HL-60 (cell line): ENCODE measurements at regions not wholly inside any gene's neighbourhood (a gene's known extent, or its start where the extent isn't known, plus 50 kb on each side); places are given as distances from the start of the nearest gene placed in this dataset.

Source experiments
- DNase-seq, 2 experiments: peaks; one replicate each; pipeline ENCODE4 v3.0.0-alpha.2; 2010 to 2020; ENCODE audit warnings: low read depth in 1 of 2, low spot score in 1 of 2
- H3K27ac ChIP-seq: fragments of 250-450 bp; sonication (Bioruptor Pico); replicated peaks from 2 replicates; pipeline ENCODE4 v1.5.1; 2020; ENCODE audit warnings: mild to moderate bottlenecking, moderate library complexity
- H3K27me3 ChIP-seq: fragments of 250-450 bp; sonication (Bioruptor Pico); 2 replicates; pipeline ENCODE4 v1.5.1; 2021; ENCODE audit warnings: mild to moderate bottlenecking, moderate library complexity; ENCODE audit not compliant: insufficient read depth, poor library complexity, severe bottlenecking
- H3K4me3 ChIP-seq: replicated peaks from 2 replicates; pipeline ENCODE4 v1.5.1; 2011; ENCODE audit warnings: mild to moderate bottlenecking, control low read depth, low read length; ENCODE audit not compliant: insufficient read depth
- CTCF ChIP-seq: IDR thresholded peaks from one replicate; pipeline ENCODE4 v1.5.1; 2011; ENCODE audit warnings: low read length, control low read depth, inconsistent platforms; ENCODE audit not compliant: insufficient read depth
- GABPA ChIP-seq: IDR thresholded peaks from 2 replicates; pipeline ENCODE4 v1.6.1; 2012; ENCODE audit warnings: low read depth
- POLR2AphosphoS5 ChIP-seq: IDR thresholded peaks from 2 replicates; pipeline ENCODE4 v1.6.1; 2012; ENCODE audit warnings: low read depth
- REST ChIP-seq: IDR thresholded peaks from 2 replicates; pipeline ENCODE4 v1.6.1; 2012; ENCODE audit warnings: low read depth; ENCODE audit not compliant: insufficient replicate concordance
- SPI1 ChIP-seq: IDR thresholded peaks from 2 replicates; pipeline ENCODE4 v1.6.1; 2012; ENCODE audit warnings: low read depth, mild to moderate bottlenecking, borderline replicate concordance

GRCh38 chr3:22474706-22475445, 723.9 kb upstream of the ZNF385D start:
- no peak overlapping the region for H3K27ac ChIP-seq

GRCh38 chr3:22475665-22476240, 724.7 kb upstream of the ZNF385D start:
- H3K27me3 ChIP-seq: no peaks in the 10 kb centered on the region
- TF ChIP-seq SPI1: no peak
- H3K4me3 ChIP-seq: no peak overlapping the region
- H3K27ac ChIP-seq: no peak overlapping the region
- DNase-seq: no peak

More at GRCh38 chr3:22474706-22475445, 723.9 kb upstream of the ZNF385D start:
- H3K27me3 ChIP-seq: no peaks in the 10 kb centered on the region
- peak in 1 of 2 experiments; percentile 33 for DNase-seq
- H3K4me3 ChIP-seq: no peak overlapping the region
- no peak for TF ChIP-seq SPI1
- no peak for TF ChIP-seq POLR2AphosphoS5

GRCh38 chr3:22476976-22477375, 726.0 kb upstream of the ZNF385D start:
- Histone ChIP-seq H3K27ac (no peak overlapping the region), H3K4me3 (no peak overlapping the region), H3K27me3 (no peaks in the 10 kb centered on the region)
- no peak for DNase-seq
- TF ChIP-seq GABPA: no peak
- TF ChIP-seq CTCF: no peak
- no peak for TF ChIP-seq SPI1
- no peak for TF ChIP-seq POLR2AphosphoS5

- no peak overlapping the region for H3K4me3 ChIP-seq
- TF ChIP-seq GABPA (no peak), SPI1 (no peak), REST (no peak), POLR2AphosphoS5 (no peak), CTCF (no peak)
- no peak overlapping the region for H3K27ac ChIP-seq
- no peaks in the 10 kb centered on the region for H3K27me3 ChIP-seq
- DNase-seq: no peak
Observed at GRCh38 chr3:22485954-22486353, 717.2 kb upstream of the UBE2E2 start.

GRCh38 chr3:22490747-22491146, 712.4 kb upstream of the UBE2E2 start:
- DNase-seq: no peak
- no peak overlapping the region for H3K4me3 ChIP-seq
- H3K27me3 ChIP-seq: no peaks in the 10 kb centered on the region
- TF ChIP-seq GABPA: no peak
- no peak for TF ChIP-seq POLR2AphosphoS5
- no peak for TF ChIP-seq SPI1
- TF ChIP-seq CTCF: no peak
- no peak for TF ChIP-seq REST
- H3K27ac ChIP-seq: no peak overlapping the region
